ENCODE measurements at regions not wholly inside any gene's neighbourhood (a gene's known extent, or its start where the extent isn't known, plus 50 kb on each side); places are given as distances from the start of the nearest gene placed in this dataset.

- no peaks in the 10 kb centered on the region for H4K20me1 ChIP-seq (ENCODE audit: control insufficient read depth, extremely low read depth, insufficient read depth, low read length)
- no peaks in the 10 kb centered on the region for H3K4me1 ChIP-seq (ENCODE audit: control insufficient read depth, extremely low read depth, insufficient read depth, low read length)
- TF ChIP-seq EZH2 (IDR thresholded peaks at IDR 0.05; ENCODE audit: low read length) (no peak), CTCF (optimal IDR thresholded peaks at IDR 0.05 in 1 of 3, IDR thresholded peaks at IDR 0.05 in 1 of 3, conservative IDR thresholded peaks at IDR 0.05 in 1 of 3; ENCODE audit: extremely low read depth in 1 of 3, insufficient read depth in 2 of 3, low read length in 3 of 3) (no peak)
- H3K36me3 ChIP-seq (ENCODE audit: control insufficient read depth in 2 of 2, extremely low read depth in 1 of 2, insufficient read depth in 2 of 2, low read length in 2 of 2), result no peaks in the 10 kb centered on the region
- no peak overlapping the region for H2AFZ ChIP-seq (ENCODE audit: control insufficient read depth, low read length)
- H3K27ac ChIP-seq (ENCODE audit: control insufficient read depth, insufficient read depth, low read length), result no peak overlapping the region
- no peaks in the 10 kb centered on the region for H3K9me3 ChIP-seq (ENCODE audit: control insufficient read depth, low read depth, low read length)
- FAIRE-seq (no peak), DNase-seq (ENCODE audit: low read depth, low spot score) (no peak)
- no peak overlapping the region for H3K4me2 ChIP-seq (ENCODE audit: control insufficient read depth, extremely low read depth, insufficient read depth, low read depth, low read length)
- no peaks in the 10 kb centered on the region for H3K27me3 ChIP-seq (ENCODE audit: control insufficient read depth, extremely low read depth, insufficient read depth, low read length)
- no peaks in the 10 kb centered on the region for H3K79me2 ChIP-seq (ENCODE audit: control insufficient read depth, insufficient read depth, low read length)
- no peak overlapping the region for H3K9ac ChIP-seq (ENCODE audit: control insufficient read depth, extremely low read depth, insufficient read depth, low read length)
- dilution Hi-C loops (cut with MboI; ENCODE audit: extremely low pct_ligation_motif_present, low sequenced_read_pairs), result no loop called here
- no peak overlapping the region for H3K4me3 ChIP-seq (ENCODE audit: control insufficient read depth in 2 of 3, extremely low read depth in 1 of 3, insufficient read depth in 2 of 3, low read depth in 1 of 3, low read length in 3 of 3)
- no peaks in the 10 kb centered on the region for H3K9me1 ChIP-seq (ENCODE audit: control insufficient read depth, extremely low read depth, insufficient read depth, low read length)
Observed at GRCh38 chr13:74819549-74819948, 662.4 kb downstream of the TBC1D4 start.

- no peaks in the 10 kb centered on the region for H3K36me3 ChIP-seq (ENCODE audit: control insufficient read depth in 2 of 2, extremely low read depth in 1 of 2, insufficient read depth in 2 of 2, low read length in 2 of 2)
- H3K9me3 ChIP-seq (ENCODE audit: control insufficient read depth, low read depth, low read length), result no peaks in the 10 kb centered on the region
- no peak overlapping the region for H2AFZ ChIP-seq (ENCODE audit: control insufficient read depth, low read length)
- TF ChIP-seq CTCF (optimal IDR thresholded peaks at IDR 0.05 in 1 of 3, IDR thresholded peaks at IDR 0.05 in 1 of 3, conservative IDR thresholded peaks at IDR 0.05 in 1 of 3; ENCODE audit: extremely low read depth in 1 of 3, insufficient read depth in 2 of 3, low read length in 3 of 3) (no peak), EZH2 (IDR thresholded peaks at IDR 0.05; ENCODE audit: low read length) (no peak)
- DNase-seq (ENCODE audit: low read depth, low spot score) (no peak), FAIRE-seq (no peak)
- no peak overlapping the region for H3K4me2 ChIP-seq (ENCODE audit: control insufficient read depth, extremely low read depth, insufficient read depth, low read depth, low read length)
- H3K79me2 ChIP-seq (ENCODE audit: control insufficient read depth, insufficient read depth, low read length), result no peaks in the 10 kb centered on the region
- no peak overlapping the region for H3K9ac ChIP-seq (ENCODE audit: control insufficient read depth, extremely low read depth, insufficient read depth, low read length)
- no peaks in the 10 kb centered on the region for H3K4me1 ChIP-seq (ENCODE audit: control insufficient read depth, extremely low read depth, insufficient read depth, low read length)
- no peaks in the 10 kb centered on the region for H3K9me1 ChIP-seq (ENCODE audit: control insufficient read depth, extremely low read depth, insufficient read depth, low read length)
- H4K20me1 ChIP-seq (ENCODE audit: control insufficient read depth, extremely low read depth, insufficient read depth, low read length), result no peaks in the 10 kb centered on the region
- no peak overlapping the region for H3K4me3 ChIP-seq (ENCODE audit: control insufficient read depth in 2 of 3, extremely low read depth in 1 of 3, insufficient read depth in 2 of 3, low read depth in 1 of 3, low read length in 3 of 3)
- dilution Hi-C loops (cut with MboI; ENCODE audit: extremely low pct_ligation_motif_present, low sequenced_read_pairs), result no loop called here
- H3K27ac ChIP-seq (ENCODE audit: control insufficient read depth, insufficient read depth, low read length), result no peak overlapping the region
- no peaks in the 10 kb centered on the region for H3K27me3 ChIP-seq (ENCODE audit: control insufficient read depth, extremely low read depth, insufficient read depth, low read length)
Observed at GRCh38 chr13:74816737-74817136, 665.2 kb downstream of the TBC1D4 start.
